Right atrium auricular region (tissue), 2 donors: ENCODE measurements at regions not wholly inside any gene's neighbourhood (a gene's known extent, or its start where the extent isn't known, plus 50 kb on each side); places are given as distances from the start of the nearest gene placed in this dataset.

Source experiments
- DNase-seq: peaks from one replicate; pipeline ENCODE4 v3.0.0-alpha.2; 2019; ENCODE audit warnings: low spot score
- H3K27ac ChIP-seq, 2 donors: fragments of 200-600 bp; sonication (generic); 1 replicate in 1 of 2; 2 replicates in 1 of 2; pipeline ENCODE4 v1.5.1; 2016 to 2019
- H3K27me3 ChIP-seq, 2 donors: fragments of 200-600 bp; sonication (generic); one replicate each; pipeline versions ENCODE4 v1.5.1 to v1.6.0; 2017 to 2019
- H3K36me3 ChIP-seq: fragments of 200-600 bp; sonication (generic); one replicate; pipeline ENCODE4 v1.5.1; 2016
- H3K4me1 ChIP-seq, 2 donors: fragments of 200-600 bp; sonication (generic); one replicate each; pipeline versions ENCODE4 v1.5.1 to v1.6.0; 2017 to 2019
- H3K4me3 ChIP-seq, 2 donors: fragments of 200-600 bp; sonication (generic); 1 replicate in 1 of 2; 2 replicates in 1 of 2; pipeline ENCODE4 v1.5.1; 2017 to 2019; ENCODE audit warnings: mild to moderate bottlenecking in 1 of 2, moderate library complexity in 1 of 2
- H3K9me3 ChIP-seq, 2 donors: fragments of 200-600 bp; sonication (generic); one replicate each; pipeline ENCODE4 v1.5.1; 2019
- TF ChIP-seq, protein P1 (sequence below), 2 donors: fragments of 200-600 bp; sonication (generic); IDR thresholded peaks; one replicate each; pipeline ENCODE4 v1.5.1; 2019; ENCODE audit warnings: antibody characterized with exemption in 2 of 2

DNA sequence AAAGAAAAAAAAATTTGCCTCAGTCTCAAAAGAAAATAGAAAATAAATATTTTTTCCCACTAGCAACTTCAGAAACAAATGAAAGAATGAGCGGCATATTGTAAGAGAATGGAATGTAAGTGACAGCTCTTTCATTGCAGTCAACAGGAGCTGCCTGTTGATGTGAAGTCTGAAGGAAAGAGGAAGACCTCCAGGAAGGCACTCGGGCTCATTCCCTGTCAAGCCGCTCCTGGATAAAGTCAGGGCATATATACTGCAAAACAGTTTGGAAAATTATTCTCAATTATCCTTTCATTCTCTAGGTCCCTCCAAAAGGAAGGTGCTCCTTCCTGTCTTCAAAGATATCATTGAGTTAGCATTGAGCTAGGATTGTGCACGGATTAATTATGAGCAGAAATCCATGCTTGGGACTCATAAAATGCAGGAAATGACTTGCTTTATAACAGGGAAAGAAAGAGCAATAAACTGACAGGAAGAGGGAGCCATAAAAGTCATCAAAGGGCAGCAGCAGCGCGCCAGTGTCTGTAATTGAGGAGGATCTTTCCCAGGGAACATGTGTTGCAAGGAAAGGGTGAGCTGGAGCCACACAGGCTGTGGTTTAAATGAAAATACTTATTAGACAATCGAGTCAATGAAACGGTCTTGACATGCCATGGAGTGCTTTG is 218.2 kb downstream of the C6orf118 start:
- Histone ChIP-seq H3K27ac (no peak overlapping the region), H3K4me1 (no peaks in the 10 kb centered on the region), H3K36me3 (no peaks in the 10 kb centered on the region), H3K9me3 (peaks cover 0 to 6% of the 10 kb centered on the region in 2 donors), H3K27me3 (no peaks in the 10 kb centered on the region), H3K4me3 (no peak overlapping the region)
- TF ChIP-seq, protein P1, sequence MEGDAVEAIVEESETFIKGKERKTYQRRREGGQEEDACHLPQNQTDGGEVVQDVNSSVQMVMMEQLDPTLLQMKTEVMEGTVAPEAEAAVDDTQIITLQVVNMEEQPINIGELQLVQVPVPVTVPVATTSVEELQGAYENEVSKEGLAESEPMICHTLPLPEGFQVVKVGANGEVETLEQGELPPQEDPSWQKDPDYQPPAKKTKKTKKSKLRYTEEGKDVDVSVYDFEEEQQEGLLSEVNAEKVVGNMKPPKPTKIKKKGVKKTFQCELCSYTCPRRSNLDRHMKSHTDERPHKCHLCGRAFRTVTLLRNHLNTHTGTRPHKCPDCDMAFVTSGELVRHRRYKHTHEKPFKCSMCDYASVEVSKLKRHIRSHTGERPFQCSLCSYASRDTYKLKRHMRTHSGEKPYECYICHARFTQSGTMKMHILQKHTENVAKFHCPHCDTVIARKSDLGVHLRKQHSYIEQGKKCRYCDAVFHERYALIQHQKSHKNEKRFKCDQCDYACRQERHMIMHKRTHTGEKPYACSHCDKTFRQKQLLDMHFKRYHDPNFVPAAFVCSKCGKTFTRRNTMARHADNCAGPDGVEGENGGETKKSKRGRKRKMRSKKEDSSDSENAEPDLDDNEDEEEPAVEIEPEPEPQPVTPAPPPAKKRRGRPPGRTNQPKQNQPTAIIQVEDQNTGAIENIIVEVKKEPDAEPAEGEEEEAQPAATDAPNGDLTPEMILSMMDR (IDR thresholded peaks at IDR 0.05), result no peak
- DNase-seq, result no peak

DNA sequence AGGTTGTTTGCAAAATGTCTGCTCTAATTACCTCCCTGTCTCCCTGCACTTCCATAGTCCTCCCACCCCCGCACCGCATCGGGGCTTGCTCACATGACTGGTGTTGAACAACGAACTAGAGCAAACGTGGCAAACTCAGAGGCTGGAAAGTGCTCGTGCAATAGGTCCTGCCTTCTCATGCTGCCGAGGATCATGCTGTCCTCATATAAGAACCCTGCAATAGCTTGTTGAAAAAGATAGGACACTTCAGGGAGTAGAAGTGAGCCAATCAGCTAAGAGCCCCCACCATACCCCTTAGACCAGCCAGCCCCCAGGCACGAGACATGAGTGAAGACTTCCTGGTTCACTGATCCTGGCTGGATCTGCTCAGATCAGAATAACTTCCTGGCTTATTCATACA is 219.2 kb downstream of the C6orf118 start:
- H3K4me3 ChIP-seq, result no peak overlapping the region
- H3K4me1 ChIP-seq, result no peaks in the 10 kb centered on the region
- H3K27ac ChIP-seq, result no peak overlapping the region
- DNase-seq, result no peak
- H3K9me3 ChIP-seq, result no peaks in the 10 kb centered on the region
- TF ChIP-seq, protein P1 (IDR thresholded peaks at IDR 0.05), result no peak
- H3K36me3 ChIP-seq, result no peaks in the 10 kb centered on the region
- no peaks in the 10 kb centered on the region for H3K27me3 ChIP-seq

DNA sequence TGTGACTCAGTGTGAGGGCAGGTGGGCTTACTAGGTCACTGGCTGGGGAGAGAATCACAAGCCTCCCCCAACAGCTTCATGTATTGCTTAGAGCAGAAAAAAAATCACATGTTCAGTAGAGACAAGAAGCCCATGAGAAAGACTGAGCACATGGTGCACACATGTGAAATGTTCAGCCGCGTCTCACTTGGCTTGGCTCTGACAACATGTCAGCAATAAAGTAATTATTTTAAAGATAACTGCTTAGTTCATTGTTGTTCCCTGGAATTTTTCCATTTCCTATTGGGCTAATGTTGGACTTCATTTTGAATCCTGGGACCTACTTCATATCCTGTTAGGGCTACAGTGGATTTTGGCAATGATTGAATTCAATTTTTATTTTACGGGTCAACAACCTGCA is 222.6 kb downstream of the C6orf118 start:
- no peak overlapping the region for H3K4me3 ChIP-seq
- no peaks in the 10 kb centered on the region for H3K4me1 ChIP-seq
- no peaks in the 10 kb centered on the region for H3K9me3 ChIP-seq
- TF ChIP-seq, protein P1 (IDR thresholded peaks at IDR 0.05), result no peak
- no peaks in the 10 kb centered on the region for H3K27me3 ChIP-seq
- no peak for DNase-seq
- no peak overlapping the region for H3K27ac ChIP-seq
- no peaks in the 10 kb centered on the region for H3K36me3 ChIP-seq

DNA sequence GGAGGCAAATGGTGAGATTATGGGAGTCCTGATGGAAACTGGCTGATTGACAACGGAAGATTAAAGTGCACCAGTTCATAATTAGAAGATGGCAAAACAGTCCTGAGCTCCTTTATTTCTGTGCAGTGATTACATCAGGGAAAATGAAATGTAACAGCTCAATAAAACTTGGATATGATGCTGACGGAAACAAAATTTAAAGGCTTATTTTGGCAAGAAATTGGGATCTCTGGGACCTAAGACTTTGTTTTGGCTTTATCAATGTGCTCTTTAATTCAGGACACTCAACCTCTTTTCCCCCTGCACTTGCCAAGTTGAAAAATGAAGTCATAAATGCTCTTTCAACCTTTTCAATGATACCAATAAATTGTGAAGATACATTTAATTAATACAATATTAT is 226.8 kb downstream of the C6orf118 start:
- no peaks in the 10 kb centered on the region for H3K36me3 ChIP-seq
- H3K4me1 ChIP-seq, result no peaks in the 10 kb centered on the region
- DNase-seq, result no peak
- no peaks in the 10 kb centered on the region for H3K27me3 ChIP-seq
- H3K4me3 ChIP-seq, result no peak overlapping the region
- H3K27ac ChIP-seq, result no peak overlapping the region
- H3K9me3 ChIP-seq, result peaks cover 0 to 5% of the 10 kb centered on the region in 2 donors
- TF ChIP-seq, protein P1 (IDR thresholded peaks at IDR 0.05), result no peak

DNA sequence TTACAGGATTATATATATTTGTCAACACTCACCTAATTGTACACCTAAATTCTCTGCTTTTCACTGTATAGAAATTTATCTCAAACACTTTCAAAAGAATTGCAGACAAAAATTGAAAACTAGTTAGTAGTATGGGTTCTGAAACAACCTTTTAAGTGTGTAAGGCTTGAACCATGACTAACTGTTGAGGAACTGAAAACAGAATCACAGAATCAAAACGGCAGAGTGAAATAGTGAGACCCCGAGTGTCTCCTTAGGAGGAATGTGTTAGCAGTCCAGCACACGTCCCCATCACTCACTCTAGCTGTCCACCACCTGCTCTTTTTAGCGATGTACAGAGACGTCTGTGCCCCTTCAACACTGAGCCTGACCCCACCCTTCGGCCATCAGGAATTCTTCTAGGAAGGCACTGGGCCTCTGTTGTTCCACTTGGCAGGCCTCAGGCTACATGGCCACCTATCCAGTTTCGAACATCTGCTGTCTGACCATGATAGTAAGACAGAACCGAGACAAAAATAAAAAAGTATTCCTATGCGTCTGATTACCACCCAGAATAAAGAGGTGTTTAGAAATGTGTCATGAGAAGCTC is 227.4 kb downstream of the C6orf118 start:
- H3K4me1 ChIP-seq, result no peaks in the 10 kb centered on the region
- no peaks in the 10 kb centered on the region for H3K27me3 ChIP-seq

More for the DNA sequence above, 227.4 kb downstream of the C6orf118 start:
- H3K9me3 ChIP-seq, result peaks cover 0 to 5% of the 10 kb centered on the region in 2 donors
- no peak for DNase-seq
- TF ChIP-seq, protein P1 (IDR thresholded peaks at IDR 0.05), result no peak
- H3K4me3 ChIP-seq, result no peak overlapping the region
- no peaks in the 10 kb centered on the region for H3K36me3 ChIP-seq
- H3K27ac ChIP-seq, result no peak overlapping the region
